Effector memory CD8-positive, alpha-beta T cell (primary cell): ENCODE measurements at regions not wholly inside any gene's neighbourhood (a gene's known extent, or its start where the extent isn't known, plus 50 kb on each side); places are given as distances from the start of the nearest gene placed in this dataset.

ENCODE experiments used
- ATAC-seq: fragments of 150-1000 bp; cut with Tn5 transposase; replicated peaks from 2 replicates; pipeline ENCODE4 v1.10.0; 2021; ENCODE audit warnings: mild to moderate bottlenecking, moderate library complexity
- DNase-seq, 3 experiments: peaks; one replicate each; pipeline ENCODE4 v3.0.0; 2021
- H3K27ac Mint-ChIP-seq, 2 donors: one replicate each; pipeline ENCODE4 v1.8.0; 2022; ENCODE audit warnings: mild to moderate bottlenecking in 2 of 2, mixed read lengths in 2 of 2, moderate library complexity in 2 of 2
- H3K27me3 Mint-ChIP-seq, 2 donors: one replicate each; pipeline ENCODE4 v1.8.0; 2022; ENCODE audit warnings: mixed read lengths in 2 of 2
- H3K36me3 Mint-ChIP-seq: one replicate; pipeline ENCODE4 v1.8.0; 2022; ENCODE audit warnings: mild to moderate bottlenecking, moderate library complexity, mixed read lengths; ENCODE audit not compliant: insufficient read depth
- H3K4me1 Mint-ChIP-seq, 2 donors: one replicate each; pipeline ENCODE4 v1.8.0; 2022; ENCODE audit warnings: low read depth in 2 of 2, mixed read lengths in 2 of 2
- H3K4me3 Mint-ChIP-seq, 2 donors: one replicate each; pipeline ENCODE4 v1.8.0; 2022; ENCODE audit warnings: mild to moderate bottlenecking in 2 of 2, mixed read lengths in 2 of 2, moderate library complexity in 2 of 2
- H3K9me3 Mint-ChIP-seq, 2 donors: one replicate each; pipeline ENCODE4 v1.8.0; 2022; ENCODE audit warnings: mixed read lengths in 2 of 2

- no peak for DNase-seq
- peaks cover 0 to 22% of the 10 kb centered on the region in 2 donors for H3K27me3 Mint-ChIP-seq
- H3K9me3 Mint-ChIP-seq: no peaks in the 10 kb centered on the region
- no peaks in the 10 kb centered on the region for H3K4me1 Mint-ChIP-seq
- H3K4me3 Mint-ChIP-seq: no peak overlapping the region
- H3K36me3 Mint-ChIP-seq: peaks cover 3% of the 10 kb centered on the region
- H3K27ac Mint-ChIP-seq: no peak overlapping the region
- no peak for ATAC-seq
Measured at GRCh38 chr1:242877229-242877628, 352.7 kb upstream of the PLD5 start.

GRCh38 chr1:242876030-242876429 lies 351.5 kb upstream of the PLD5 start:
- no peak overlapping the region for H3K4me3 Mint-ChIP-seq
- DNase-seq (no peak), ATAC-seq (no peak)
- H3K9me3 Mint-ChIP-seq: no peaks in the 10 kb centered on the region
- no peaks in the 10 kb centered on the region for H3K4me1 Mint-ChIP-seq
- H3K27me3 Mint-ChIP-seq: peaks cover 0 to 22% of the 10 kb centered on the region in 2 donors
- no peak overlapping the region for H3K27ac Mint-ChIP-seq
- no peaks in the 10 kb centered on the region for H3K36me3 Mint-ChIP-seq

- H3K27me3 Mint-ChIP-seq: peaks cover 0 to 22% of the 10 kb centered on the region in 2 donors
- no peaks in the 10 kb centered on the region for H3K9me3 Mint-ChIP-seq
- DNase-seq: no peak
- H3K4me1 Mint-ChIP-seq: no peaks in the 10 kb centered on the region
- H3K27ac Mint-ChIP-seq: no peak overlapping the region
- no peak for ATAC-seq
- no peak overlapping the region for H3K4me3 Mint-ChIP-seq
- no peaks in the 10 kb centered on the region for H3K36me3 Mint-ChIP-seq
Measured at GRCh38 chr1:242873661-242874060, 349.2 kb upstream of the PLD5 start.

GRCh38 chr1:242872521-242872920 lies 348.0 kb upstream of the PLD5 start:
- Mint-ChIP-seq H3K36me3 (no peaks in the 10 kb centered on the region), H3K27me3 (peaks cover 0 to 22% of the 10 kb centered on the region in 2 donors), H3K4me3 (no peak overlapping the region), H3K27ac (no peak overlapping the region), H3K4me1 (no peaks in the 10 kb centered on the region), H3K9me3 (no peaks in the 10 kb centered on the region)
- ATAC-seq: no peak
- no peak for DNase-seq

GRCh38 chr1:242871471-242872030 lies 347.1 kb upstream of the PLD5 start:
- DNase-seq (no peak), ATAC-seq (no peak)
- Mint-ChIP-seq H3K4me1 (no peaks in the 10 kb centered on the region), H3K9me3 (no peaks in the 10 kb centered on the region), H3K4me3 (no peak overlapping the region), H3K27me3 (peaks cover 0 to 22% of the 10 kb centered on the region in 2 donors), H3K27ac (no peak overlapping the region), H3K36me3 (no peaks in the 10 kb centered on the region)

GRCh38 chr1:242870966-242871365 lies 346.5 kb upstream of the PLD5 start:
- H3K36me3 Mint-ChIP-seq: no peaks in the 10 kb centered on the region
- no peak for ATAC-seq
- H3K27ac Mint-ChIP-seq: no peak overlapping the region

GRCh38 chr1:242856289-242856688 lies 331.8 kb upstream of the PLD5 start:
- no peak for ATAC-seq
- Mint-ChIP-seq H3K4me3 (no peak overlapping the region), H3K27ac (no peak overlapping the region), H3K4me1 (no peaks in the 10 kb centered on the region), H3K27me3 (peaks cover 4 to 16% of the 10 kb centered on the region in 2 donors), H3K9me3 (peaks cover 0 to 3% of the 10 kb centered on the region in 2 donors), H3K36me3 (no peaks in the 10 kb centered on the region)
- no peak for DNase-seq

More at GRCh38 chr1:242870966-242871365, 346.5 kb upstream of the PLD5 start:
- Mint-ChIP-seq H3K4me3 (no peak overlapping the region), H3K9me3 (no peaks in the 10 kb centered on the region), H3K4me1 (no peaks in the 10 kb centered on the region), H3K27me3 (peaks cover 0 to 22% of the 10 kb centered on the region in 2 donors)
- DNase-seq: no peak

GRCh38 chr1:242854466-242854865 lies 330.0 kb upstream of the PLD5 start:
- Mint-ChIP-seq H3K36me3 (no peaks in the 10 kb centered on the region), H3K4me3 (no peak overlapping the region), H3K4me1 (no peaks in the 10 kb centered on the region), H3K9me3 (peaks cover 0 to 3% of the 10 kb centered on the region in 2 donors), H3K27me3 (peaks cover 4 to 16% of the 10 kb centered on the region in 2 donors), H3K27ac (no peak overlapping the region)
- no peak for DNase-seq
- no peak for ATAC-seq

- H3K4me1 Mint-ChIP-seq: no peaks in the 10 kb centered on the region
- DNase-seq (no peak), ATAC-seq (no peak)
- no peak overlapping the region for H3K4me3 Mint-ChIP-seq
- no peaks in the 10 kb centered on the region for H3K27me3 Mint-ChIP-seq
- no peak overlapping the region for H3K27ac Mint-ChIP-seq
- H3K36me3 Mint-ChIP-seq: no peaks in the 10 kb centered on the region
- H3K9me3 Mint-ChIP-seq: peaks cover 0 to 9% of the 10 kb centered on the region in 2 donors
Measured at GRCh38 chr1:242847390-242847993, 323.0 kb upstream of the PLD5 start.

- DNase-seq (no peak), ATAC-seq (no peak)
- H3K27me3 Mint-ChIP-seq: no peaks in the 10 kb centered on the region
- H3K9me3 Mint-ChIP-seq: peaks cover 6 to 8% of the 10 kb centered on the region in 2 donors
- no peak overlapping the region for H3K4me3 Mint-ChIP-seq
- H3K4me1 Mint-ChIP-seq: no peaks in the 10 kb centered on the region
- H3K27ac Mint-ChIP-seq: no peak overlapping the region
- H3K36me3 Mint-ChIP-seq: no peaks in the 10 kb centered on the region
Measured at GRCh38 chr1:242842094-242842493, 317.6 kb upstream of the PLD5 start.

GRCh38 chr1:242839101-242839500 lies 314.6 kb upstream of the PLD5 start:
- no peaks in the 10 kb centered on the region for H3K27me3 Mint-ChIP-seq
- H3K27ac Mint-ChIP-seq: no peak overlapping the region
- H3K36me3 Mint-ChIP-seq: no peaks in the 10 kb centered on the region
- ATAC-seq (no peak), DNase-seq (no peak)
- no peaks in the 10 kb centered on the region for H3K4me1 Mint-ChIP-seq
- peaks cover 4 to 6% of the 10 kb centered on the region in 2 donors for H3K9me3 Mint-ChIP-seq
- no peak overlapping the region for H3K4me3 Mint-ChIP-seq

- no peak for ATAC-seq
- H3K27ac Mint-ChIP-seq: no peak overlapping the region
- no peak overlapping the region for H3K4me3 Mint-ChIP-seq
- no peaks in the 10 kb centered on the region for H3K27me3 Mint-ChIP-seq
- no peaks in the 10 kb centered on the region for H3K36me3 Mint-ChIP-seq
- no peak for DNase-seq
- peaks cover 0 to 6% of the 10 kb centered on the region in 2 donors for H3K9me3 Mint-ChIP-seq
- no peaks in the 10 kb centered on the region for H3K4me1 Mint-ChIP-seq
Measured at GRCh38 chr1:242836423-242836822, 311.9 kb upstream of the PLD5 start.

- ATAC-seq (no peak), DNase-seq (no peak)
- peaks cover 0 to 5% of the 10 kb centered on the region in 2 donors for H3K27me3 Mint-ChIP-seq
- no peak overlapping the region for H3K27ac Mint-ChIP-seq
- H3K4me3 Mint-ChIP-seq: no peak overlapping the region
- peaks cover 2 to 7% of the 10 kb centered on the region in 2 donors for H3K9me3 Mint-ChIP-seq
- H3K36me3 Mint-ChIP-seq: no peaks in the 10 kb centered on the region
- no peaks in the 10 kb centered on the region for H3K4me1 Mint-ChIP-seq
Measured at GRCh38 chr1:242828828-242829227, 304.3 kb upstream of the PLD5 start.

GRCh38 chr1:242828199-242828598 lies 303.7 kb upstream of the PLD5 start:
- Mint-ChIP-seq H3K4me1 (no peaks in the 10 kb centered on the region), H3K27me3 (peaks cover 0 to 5% of the 10 kb centered on the region in 2 donors), H3K4me3 (no peak overlapping the region), H3K27ac (no peak overlapping the region), H3K36me3 (no peaks in the 10 kb centered on the region), H3K9me3 (peaks cover 2 to 7% of the 10 kb centered on the region in 2 donors)
- no peak for ATAC-seq
- no peak for DNase-seq
